H1 (cell line): ENCODE measurements at regions not wholly inside any gene's neighbourhood (a gene's known extent, or its start where the extent isn't known, plus 50 kb on each side); places are given as distances from the start of the nearest gene placed in this dataset.

Source experiments
- CEBPB ChIP-seq: IDR thresholded peaks from 2 replicates; pipeline ENCODE4 v1.6.1; 2012; ENCODE audit warnings: low read depth, low read length
- CHD1 ChIP-seq: IDR thresholded peaks from 2 replicates; pipeline ENCODE4 v1.6.1; 2012; ENCODE audit warnings: low read depth, low read length, improper control_type of control experiment
- CHD2 ChIP-seq: IDR thresholded peaks from 2 replicates; pipeline ENCODE4 v1.6.1; 2012; ENCODE audit warnings: low read length, improper control_type of control experiment
- FOSL1 ChIP-seq: IDR thresholded peaks from 2 replicates; pipeline ENCODE4 v1.6.1; 2011; ENCODE audit warnings: mild to moderate bottlenecking, low read depth, low read length, moderate library complexity; ENCODE audit not compliant: insufficient read depth
- GABPA ChIP-seq: IDR thresholded peaks from 2 replicates; pipeline ENCODE4 v1.6.1; 2011; ENCODE audit warnings: mild to moderate bottlenecking, low read length, moderate library complexity, borderline replicate concordance; ENCODE audit not compliant: insufficient read depth
- GTF2F1 ChIP-seq: IDR thresholded peaks from 2 replicates; pipeline ENCODE4 v1.6.1; 2012; ENCODE audit warnings: low read depth, low read length, improper control_type of control experiment, borderline replicate concordance
- PHF8 ChIP-seq: fragments of 200-600 bp; sonication (generic); conservative IDR thresholded peaks from 2 replicates; pipeline ENCODE4 v1.7.1; 2012; ENCODE audit warnings: low read depth, mild to moderate bottlenecking, inconsistent platforms, low read length, moderate library complexity
- RNF2 ChIP-seq: fragments of 200-900, 300-1000 bp; sonication (generic); IDR thresholded peaks from 2 replicates; pipeline ENCODE4 v1.7.1; 2016; ENCODE audit warnings: borderline replicate concordance, low read depth, mild to moderate bottlenecking, antibody characterized with exemption, low read length; ENCODE audit not compliant: poor library complexity, severe bottlenecking; ENCODE audit errors: missing control alignments
- SP2 ChIP-seq: IDR thresholded peaks from 2 replicates; pipeline ENCODE4 v1.6.1; 2012; ENCODE audit warnings: mild to moderate bottlenecking, low read length, inconsistent platforms
- SUZ12 ChIP-seq: fragments of 200-600 bp; sonication (generic); IDR thresholded peaks from 2 replicates; pipeline ENCODE4 v1.6.1; 2012; ENCODE audit warnings: mild to moderate bottlenecking, inconsistent platforms, low read length, moderate library complexity, mixed read lengths
- TCF12 ChIP-seq: IDR thresholded peaks from 2 replicates; pipeline ENCODE4 v1.6.1; 2011; ENCODE audit warnings: low read depth, mild to moderate bottlenecking, low read length
- TEAD4 ChIP-seq: IDR thresholded peaks from 2 replicates; pipeline ENCODE4 v1.6.1; 2012; ENCODE audit warnings: low read depth, low read length, inconsistent platforms, mixed read lengths
- TF ChIP-seq, protein P1 (sequence below): IDR thresholded peaks from 2 replicates; pipeline ENCODE4 v1.6.1; 2012; ENCODE audit warnings: inconsistent platforms

DNA sequence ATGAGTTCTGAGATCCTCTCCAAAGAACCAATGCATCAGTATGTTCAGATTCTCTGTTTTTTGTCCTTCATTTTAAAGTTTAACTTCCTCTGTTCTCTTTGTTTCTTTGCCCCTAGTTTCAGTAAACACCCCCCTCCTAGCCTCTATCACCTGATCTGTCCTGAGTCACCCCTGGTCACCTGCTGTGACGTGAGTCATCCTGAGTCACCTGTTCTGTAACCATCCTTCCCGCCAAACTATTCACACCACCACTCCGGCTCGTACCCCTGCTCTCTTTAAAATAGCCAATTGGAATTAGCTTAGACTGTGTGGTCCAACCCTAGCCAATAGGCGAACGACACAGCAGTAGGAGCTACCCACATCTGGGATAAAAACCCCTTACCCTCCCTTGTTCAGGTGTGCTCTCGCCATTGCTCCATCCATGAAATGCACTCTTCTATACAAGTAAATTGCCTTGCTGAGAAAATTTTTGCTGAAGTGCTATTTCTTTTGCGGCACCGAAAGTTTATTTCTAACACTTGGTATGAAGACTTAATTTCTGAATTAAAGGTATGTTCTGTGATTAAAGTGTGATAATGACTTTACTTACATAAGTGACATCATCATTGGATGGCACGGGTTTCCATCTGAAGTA, 318.4 kb downstream of the AASDHPPT start (continued):
- TF ChIP-seq RNF2 (no peak), CHD2 (no peak), SUZ12 (no peak), TCF12 (no peak), GTF2F1 (no peak), CHD1 (no peak), GABPA (no peak), CEBPB (no peak), SP2 (no peak), PHF8 (no peak), FOSL1 (no peak), TEAD4 (no peak)
- TF ChIP-seq, protein P1, sequence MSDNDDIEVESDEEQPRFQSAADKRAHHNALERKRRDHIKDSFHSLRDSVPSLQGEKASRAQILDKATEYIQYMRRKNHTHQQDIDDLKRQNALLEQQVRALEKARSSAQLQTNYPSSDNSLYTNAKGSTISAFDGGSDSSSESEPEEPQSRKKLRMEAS = peak; percentile 51; the same call in 1 of the 2 replicates
